ENCODE measurements at regions not wholly inside any gene's neighbourhood (a gene's known extent, or its start where the extent isn't known, plus 50 kb on each side); places are given as distances from the start of the nearest gene placed in this dataset.

DNA sequence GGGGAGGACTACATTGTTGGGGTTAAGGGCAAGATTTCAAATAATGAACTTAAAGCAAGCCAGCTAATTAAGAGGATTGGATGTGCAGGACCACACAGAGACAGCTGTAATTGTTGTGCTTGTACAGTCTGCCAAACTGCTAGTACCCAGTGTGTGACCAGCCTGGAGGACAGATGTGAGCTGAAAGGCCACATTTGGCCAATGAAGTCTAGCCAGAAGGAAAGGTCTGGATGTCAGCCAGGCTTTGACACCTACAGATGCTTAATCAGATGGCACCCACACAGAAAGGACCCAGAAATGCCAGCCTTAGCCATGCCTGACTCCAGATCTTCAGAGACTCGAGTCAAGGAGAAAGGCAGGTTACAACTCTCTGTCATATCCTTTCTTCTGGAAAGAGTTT lies 491.1 kb downstream of the KIF4B start:
- no peaks in the 10 kb centered on the region for H3K9me3 ChIP-seq
- H3K36me3 ChIP-seq, result no peaks in the 10 kb centered on the region
- DNase-seq (ENCODE audit: low spot score in 2 of 2), result no peak
- no peaks in the 10 kb centered on the region for H3K27me3 ChIP-seq
- TF ChIP-seq POLR2A (IDR thresholded peaks at IDR 0.05), result no peak
- TF ChIP-seq, protein P1, sequence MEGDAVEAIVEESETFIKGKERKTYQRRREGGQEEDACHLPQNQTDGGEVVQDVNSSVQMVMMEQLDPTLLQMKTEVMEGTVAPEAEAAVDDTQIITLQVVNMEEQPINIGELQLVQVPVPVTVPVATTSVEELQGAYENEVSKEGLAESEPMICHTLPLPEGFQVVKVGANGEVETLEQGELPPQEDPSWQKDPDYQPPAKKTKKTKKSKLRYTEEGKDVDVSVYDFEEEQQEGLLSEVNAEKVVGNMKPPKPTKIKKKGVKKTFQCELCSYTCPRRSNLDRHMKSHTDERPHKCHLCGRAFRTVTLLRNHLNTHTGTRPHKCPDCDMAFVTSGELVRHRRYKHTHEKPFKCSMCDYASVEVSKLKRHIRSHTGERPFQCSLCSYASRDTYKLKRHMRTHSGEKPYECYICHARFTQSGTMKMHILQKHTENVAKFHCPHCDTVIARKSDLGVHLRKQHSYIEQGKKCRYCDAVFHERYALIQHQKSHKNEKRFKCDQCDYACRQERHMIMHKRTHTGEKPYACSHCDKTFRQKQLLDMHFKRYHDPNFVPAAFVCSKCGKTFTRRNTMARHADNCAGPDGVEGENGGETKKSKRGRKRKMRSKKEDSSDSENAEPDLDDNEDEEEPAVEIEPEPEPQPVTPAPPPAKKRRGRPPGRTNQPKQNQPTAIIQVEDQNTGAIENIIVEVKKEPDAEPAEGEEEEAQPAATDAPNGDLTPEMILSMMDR (IDR thresholded peaks at IDR 0.05), result no peak
- no peak for TF ChIP-seq POLR2AphosphoS5 (IDR thresholded peaks at IDR 0.05)
- no peaks in the 10 kb centered on the region for H3K4me1 ChIP-seq
- no peak overlapping the region for H3K27ac ChIP-seq
- H3K4me3 ChIP-seq, result no peak overlapping the region
- intact Hi-C loops (cut with DNase I; ENCODE audit: low total_unique reads), result no loop called here

GRCh38 chr5:155507363-155507762 lies 493.8 kb downstream of the KIF4B start:
- Histone ChIP-seq H3K9me3 (no peaks in the 10 kb centered on the region), H3K27ac (no peak overlapping the region), H3K36me3 (no peaks in the 10 kb centered on the region), H3K4me3 (no peak overlapping the region), H3K4me1 (no peaks in the 10 kb centered on the region), H3K27me3 (no peaks in the 10 kb centered on the region)
- intact Hi-C loops (cut with DNase I; ENCODE audit: low total_unique reads), result no loop called here
- DNase-seq (ENCODE audit: low spot score in 2 of 2), result no peak
- TF ChIP-seq, protein P1 (IDR thresholded peaks at IDR 0.05), result no peak

- Histone ChIP-seq H3K36me3 (no peaks in the 10 kb centered on the region), H3K27ac (no peak overlapping the region), H3K9me3 (no peaks in the 10 kb centered on the region), H3K27me3 (no peaks in the 10 kb centered on the region), H3K4me1 (no peaks in the 10 kb centered on the region), H3K4me3 (no peak overlapping the region)
- TF ChIP-seq POLR2A (IDR thresholded peaks at IDR 0.05) (no peak), POLR2AphosphoS5 (IDR thresholded peaks at IDR 0.05) (no peak)
- TF ChIP-seq, protein P1 (IDR thresholded peaks at IDR 0.05), result no peak
- intact Hi-C loops (cut with DNase I; ENCODE audit: low total_unique reads), result no loop called here
- no peak for DNase-seq (ENCODE audit: low spot score in 2 of 2)
Observed at GRCh38 chr5:155508673-155509072, 495.1 kb downstream of the KIF4B start.

- TF ChIP-seq POLR2A (IDR thresholded peaks at IDR 0.05) (no peak), POLR2AphosphoS5 (IDR thresholded peaks at IDR 0.05) (no peak)
- TF ChIP-seq, protein P1 (IDR thresholded peaks at IDR 0.05), result no peak
- Histone ChIP-seq H3K27ac (no peak overlapping the region), H3K4me1 (no peaks in the 10 kb centered on the region), H3K9me3 (no peaks in the 10 kb centered on the region), H3K36me3 (no peaks in the 10 kb centered on the region), H3K4me3 (no peak overlapping the region), H3K27me3 (no peaks in the 10 kb centered on the region)
- DNase-seq (ENCODE audit: low spot score in 2 of 2), result no peak
- intact Hi-C loops (cut with DNase I; ENCODE audit: low total_unique reads), result no loop called here
Observed at GRCh38 chr5:155512329-155512728, 498.8 kb downstream of the KIF4B start.

DNA sequence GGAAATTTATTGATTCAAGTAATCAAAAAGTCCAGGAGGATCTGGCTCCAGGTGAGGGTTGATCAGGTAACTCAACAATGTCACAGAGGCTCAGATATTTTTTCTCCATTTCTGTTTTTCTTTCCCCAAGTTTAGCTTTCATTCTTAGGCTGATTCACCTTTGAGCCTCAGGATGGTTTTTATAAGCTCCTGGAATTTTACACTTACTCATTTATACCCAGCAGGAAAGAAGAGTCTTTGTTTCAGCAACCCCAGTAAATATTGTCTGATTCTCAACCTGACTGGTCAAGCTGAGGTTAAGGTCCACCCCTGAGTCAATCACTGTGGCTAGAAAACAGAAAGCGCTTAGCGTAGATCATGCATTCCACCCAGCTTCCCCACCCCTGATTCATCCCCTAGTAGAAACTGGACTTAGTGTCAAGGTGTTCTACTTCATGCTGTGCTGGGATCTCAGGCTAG lies 500.6 kb downstream of the KIF4B start:
- Histone ChIP-seq H3K27me3 (no peaks in the 10 kb centered on the region), H3K27ac (no peak overlapping the region), H3K4me3 (no peak overlapping the region), H3K4me1 (no peaks in the 10 kb centered on the region), H3K9me3 (no peaks in the 10 kb centered on the region), H3K36me3 (no peaks in the 10 kb centered on the region)
- DNase-seq (ENCODE audit: low spot score in 2 of 2), result no peak
- TF ChIP-seq, protein P1 (IDR thresholded peaks at IDR 0.05), result no peak
- TF ChIP-seq POLR2A (IDR thresholded peaks at IDR 0.05), result no peak
- TF ChIP-seq POLR2AphosphoS5 (IDR thresholded peaks at IDR 0.05), result no peak
- intact Hi-C loops (cut with DNase I; ENCODE audit: low total_unique reads), result no loop called here
